Heart left ventricle (tissue), 13 donors: ENCODE measurements at regions not wholly inside any gene's neighbourhood (a gene's known extent, or its start where the extent isn't known, plus 50 kb on each side); places are given as distances from the start of the nearest gene placed in this dataset.

ENCODE experiments used
- POLR2A ChIP-seq, 2 donors: fragments of 450-650 bp; IDR thresholded peaks; one replicate each; pipeline ENCODE4 v1.6.1; 2017; ENCODE audit warnings: antibody characterized with exemption in 2 of 2, mild to moderate bottlenecking in 2 of 2, moderate library complexity in 2 of 2
- TF ChIP-seq, protein P1 (sequence below), 12 donors: fragments of 200-600 bp; sonication (generic) in 4 of 12; IDR thresholded peaks; one replicate each; pipeline versions ENCODE4 v1.5.0 to v1.8.0; 2018 to 2022; ENCODE audit warnings: antibody characterized with exemption in 12 of 12, mild to moderate bottlenecking in 5 of 12
- donor health status: ischemic (EF 13 %, LVEDD 7.1; RV severe dilation, severe dysfunction).
- donor health status: DM: no; HTN: yes; CAD: no.
- donor health status: DM: no; HTN: no; CAD: no.
- donor health status: ischemic (EF 25% LVEDD 6.9; RV normal size, moderate dysfunction).
- donor health status: ischemic (EF 25% LVEDD 5.7; RV mildly dilated, moderate dysfunction).
- donor health status: ischemic (EF 35%, LVEDD 5.7; RV mildly dilated, moderate dysfunction).
- donor health status: nonischemic (EF 11% LVEDD 7.7; RV severe dilation, severe dysfunction).
- donor health status: DM: yes; HTN: yes; CAD: no.
- donor health status: PGD.
- donor health status: ischemic (EF 29% LVEDD 5.4; RV normal size, mild dysfunction).
- donor health status: nonischemic (EF 23%, LVEDD 6.1; RV moderate dilation, normal function).

DNA sequence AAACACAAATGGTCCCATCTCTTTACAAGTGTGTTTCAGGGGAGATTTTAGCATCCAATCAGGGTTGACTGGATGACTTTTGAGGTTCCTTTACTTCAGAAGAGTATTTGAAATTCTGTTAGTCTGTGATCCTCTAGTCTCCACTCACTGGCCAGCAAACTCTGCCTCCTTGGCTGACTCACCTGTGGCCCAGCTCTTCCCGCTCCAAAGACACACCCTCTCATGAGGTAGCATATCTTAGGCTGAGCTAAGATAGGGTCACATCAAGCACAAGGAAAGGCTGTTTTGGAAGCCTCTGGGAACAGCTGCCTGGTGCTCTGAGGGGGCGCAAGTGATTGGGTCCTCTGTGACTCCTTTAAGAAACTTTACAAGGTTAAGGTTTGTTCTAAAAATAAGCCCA lies 102.3 kb upstream of the FGGY start:
- TF ChIP-seq POLR2A (IDR thresholded peaks at IDR 0.05): no peak
- TF ChIP-seq, protein P1, sequence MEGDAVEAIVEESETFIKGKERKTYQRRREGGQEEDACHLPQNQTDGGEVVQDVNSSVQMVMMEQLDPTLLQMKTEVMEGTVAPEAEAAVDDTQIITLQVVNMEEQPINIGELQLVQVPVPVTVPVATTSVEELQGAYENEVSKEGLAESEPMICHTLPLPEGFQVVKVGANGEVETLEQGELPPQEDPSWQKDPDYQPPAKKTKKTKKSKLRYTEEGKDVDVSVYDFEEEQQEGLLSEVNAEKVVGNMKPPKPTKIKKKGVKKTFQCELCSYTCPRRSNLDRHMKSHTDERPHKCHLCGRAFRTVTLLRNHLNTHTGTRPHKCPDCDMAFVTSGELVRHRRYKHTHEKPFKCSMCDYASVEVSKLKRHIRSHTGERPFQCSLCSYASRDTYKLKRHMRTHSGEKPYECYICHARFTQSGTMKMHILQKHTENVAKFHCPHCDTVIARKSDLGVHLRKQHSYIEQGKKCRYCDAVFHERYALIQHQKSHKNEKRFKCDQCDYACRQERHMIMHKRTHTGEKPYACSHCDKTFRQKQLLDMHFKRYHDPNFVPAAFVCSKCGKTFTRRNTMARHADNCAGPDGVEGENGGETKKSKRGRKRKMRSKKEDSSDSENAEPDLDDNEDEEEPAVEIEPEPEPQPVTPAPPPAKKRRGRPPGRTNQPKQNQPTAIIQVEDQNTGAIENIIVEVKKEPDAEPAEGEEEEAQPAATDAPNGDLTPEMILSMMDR (IDR thresholded peaks at IDR 0.05): no peak
